HCEC 1CT (cell line): ENCODE measurements at regions not wholly inside any gene's neighbourhood (a gene's known extent, or its start where the extent isn't known, plus 50 kb on each side); places are given as distances from the start of the nearest gene placed in this dataset.
"Not testable (repeated sequence)": the region's sequence is repeated elsewhere in the genome, so short reads cannot be mapped to it uniquely, and the experiment has no call there.

Experiments used
- DNase-seq: peaks from one replicate; pipeline ENCODE4 v3.0.0-alpha.2; 2017

DNA sequence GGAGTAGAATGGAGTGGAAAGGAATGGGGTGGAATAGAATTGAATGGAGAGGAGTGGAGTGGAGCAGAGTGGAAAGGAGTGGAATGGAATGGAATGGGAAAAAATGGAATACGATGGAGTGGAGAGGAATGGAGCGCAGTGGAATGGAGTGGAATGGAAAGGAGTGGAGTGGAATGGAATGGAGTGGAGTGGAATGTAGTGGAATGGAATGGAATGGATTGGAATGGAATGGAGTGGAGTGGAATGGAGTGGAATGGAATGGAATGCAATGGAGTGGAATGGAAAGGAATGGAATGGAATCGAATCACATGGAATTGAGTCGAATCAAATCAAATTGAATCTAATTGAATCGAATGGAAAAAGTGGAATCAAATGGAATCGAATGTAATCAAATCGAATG, 1016.1 kb downstream of the CDY1 start:
- DNase-seq, result no peak

DNA sequence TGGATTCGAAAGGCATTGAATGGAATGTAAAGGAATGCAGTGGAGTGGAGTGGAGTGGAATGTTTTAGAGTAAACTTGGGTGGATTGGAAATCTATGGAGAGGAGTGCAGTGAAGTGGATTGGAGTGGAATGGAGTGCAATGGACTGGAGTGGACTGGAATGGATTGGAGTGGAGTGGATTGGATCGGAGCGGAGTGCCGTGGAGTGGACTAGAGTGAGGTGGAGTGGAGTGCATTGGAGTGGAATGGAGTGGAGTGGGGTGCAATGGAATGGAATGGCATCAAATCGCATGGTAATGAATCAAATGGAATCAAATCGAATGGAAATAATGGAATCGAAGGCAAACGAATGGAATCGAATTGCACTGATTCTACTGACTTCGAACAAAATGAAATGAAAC, 1023.9 kb downstream of the CDY1 start:
- DNase-seq, result not testable (repeated sequence)

- DNase-seq, result not testable (repeated sequence)
Observed at GRCh38 chrY:26648240-26648639, 1026.3 kb downstream of the CDY1 start.

- DNase-seq, result not testable (repeated sequence)
Observed at GRCh38 chrY:26664245-26664644, 1042.3 kb downstream of the CDY1 start.

GRCh38 chrY:26666691-26667090, 1044.8 kb downstream of the CDY1 start:
- not testable (repeated sequence) for DNase-seq

DNA sequence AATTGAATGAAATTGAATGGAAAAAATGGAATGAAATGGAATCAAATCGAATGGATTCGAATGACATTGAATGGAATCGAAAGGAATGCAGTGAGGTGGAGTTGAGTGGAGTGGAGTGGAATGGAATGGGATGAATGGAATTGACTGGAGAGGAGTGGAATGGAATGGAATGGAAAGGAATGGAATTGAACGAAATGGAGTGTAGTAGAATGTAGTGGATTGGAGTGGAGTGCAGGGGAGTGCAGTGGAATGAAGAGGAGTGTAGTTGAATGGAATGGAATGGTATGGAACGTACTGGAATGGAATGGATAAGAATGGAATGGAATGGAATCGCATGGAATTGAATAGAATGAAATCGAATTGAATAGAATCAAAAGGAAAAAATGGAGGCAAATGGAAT, 1047.3 kb downstream of the CDY1 start:
- not testable (repeated sequence) for DNase-seq

DNA sequence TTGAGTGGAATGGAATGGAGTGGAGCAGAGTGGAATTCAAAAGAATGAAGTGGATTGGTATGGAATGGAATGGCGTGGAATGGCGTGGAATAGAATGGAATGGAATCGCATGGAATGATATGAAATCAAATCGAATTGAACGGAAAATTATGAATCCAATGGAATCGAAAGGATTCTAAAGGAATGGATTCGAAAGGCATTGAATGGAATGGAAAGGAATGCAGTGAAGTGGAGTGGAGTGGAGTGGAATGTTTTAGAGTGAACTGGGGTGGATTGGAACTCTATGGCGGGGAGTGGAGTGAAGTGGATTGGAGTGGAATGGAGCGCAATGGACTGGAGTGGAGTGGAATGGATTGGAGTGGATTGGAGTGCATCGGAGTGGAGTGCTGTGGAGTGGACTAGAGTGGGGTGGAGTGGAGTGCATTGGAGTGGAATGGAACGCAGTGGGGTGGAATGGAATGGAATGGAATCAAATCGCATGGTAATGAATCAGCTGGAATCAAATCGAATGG, 1048.5 kb downstream of the CDY1 start:
- DNase-seq, result not testable (repeated sequence)

- peak; percentile 18 for DNase-seq
Observed at GRCh38 chrY:26670881-26671879, 1049.3 kb downstream of the CDY1 start.
